GM21390 (cell line): ENCODE measurements at regions not wholly inside any gene's neighbourhood (a gene's known extent, or its start where the extent isn't known, plus 50 kb on each side); places are given as distances from the start of the nearest gene placed in this dataset.
A peak's percentile ranks its signal among the peaks of the same experiment; 100 is the strongest.

ENCODE experiments used
- ATAC-seq: cut with Tn5 transposase; IDR thresholded peaks from one replicate; pipeline ENCODE4 v1.9.1; 2021; ENCODE audit not compliant: unreplicated experiment

- no peak for ATAC-seq
Observed at GRCh38 chr5:124093658-124094057, 581.7 kb downstream of the CSNK1G3 start.

DNA sequence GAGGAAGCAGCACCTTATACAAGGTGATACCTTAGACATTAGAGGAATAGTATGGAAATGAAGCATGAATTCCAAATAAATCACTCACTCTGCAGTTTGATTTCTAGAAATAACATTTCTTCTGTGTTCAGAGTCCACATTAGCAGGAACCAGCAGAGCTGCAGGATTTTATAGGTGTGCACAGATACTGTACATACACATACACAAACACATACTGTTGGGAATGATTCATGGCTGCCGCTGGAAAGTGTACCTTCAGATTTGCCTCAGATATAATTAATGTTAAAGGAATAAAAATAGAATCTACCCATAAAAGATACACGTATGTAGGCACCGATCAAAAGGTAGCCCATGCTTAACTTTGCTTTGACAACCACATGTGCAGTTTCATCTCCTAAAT, 578.1 kb downstream of the CSNK1G3 start:
- no peak for ATAC-seq

- no peak for ATAC-seq
Observed at GRCh38 chr5:124089578-124089977, 577.6 kb downstream of the CSNK1G3 start.

GRCh38 chr5:124088289-124089032, 576.5 kb downstream of the CSNK1G3 start:
- ATAC-seq: no peak

DNA sequence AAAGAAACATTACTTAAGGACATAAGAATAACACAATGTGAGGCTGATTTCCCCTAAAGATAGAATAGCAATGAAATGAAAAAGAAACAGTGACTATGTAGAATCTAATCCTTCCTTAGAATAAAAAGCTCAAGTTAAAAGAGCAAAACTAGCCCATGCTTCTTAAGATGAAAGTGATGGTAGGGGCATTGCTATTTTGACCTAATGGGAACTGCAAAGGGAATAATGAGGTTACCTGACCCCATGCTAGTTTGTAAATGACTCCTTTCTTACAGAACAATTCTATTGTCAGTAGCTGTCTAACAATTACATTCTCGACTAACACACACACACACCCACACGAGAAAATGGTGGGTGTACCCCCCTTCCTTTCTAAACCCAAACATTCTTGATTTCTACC, 575.8 kb downstream of the CSNK1G3 start:
- ATAC-seq: no peak

DNA sequence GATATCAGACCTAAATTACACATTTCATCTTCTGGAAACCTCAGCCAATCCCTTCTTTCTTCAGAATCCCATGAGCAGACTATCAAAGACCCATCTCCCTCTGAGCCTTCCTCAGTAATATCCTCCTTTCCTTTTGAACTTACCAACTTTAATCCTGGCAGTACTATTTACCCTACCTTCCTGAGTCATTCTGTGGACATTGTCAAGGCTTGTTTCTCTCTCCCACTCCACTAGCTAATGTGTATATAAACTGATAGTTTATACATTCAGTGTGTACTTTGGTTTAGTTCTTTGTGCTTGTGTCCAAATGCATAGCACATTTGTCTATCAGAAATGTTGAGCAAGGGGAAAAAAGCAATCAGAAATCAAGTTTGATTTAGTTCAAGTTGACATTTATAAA, 568.3 kb downstream of the CSNK1G3 start:
- no peak for ATAC-seq

GRCh38 chr5:124079062-124079461, 567.1 kb downstream of the CSNK1G3 start:
- no peak for ATAC-seq

DNA sequence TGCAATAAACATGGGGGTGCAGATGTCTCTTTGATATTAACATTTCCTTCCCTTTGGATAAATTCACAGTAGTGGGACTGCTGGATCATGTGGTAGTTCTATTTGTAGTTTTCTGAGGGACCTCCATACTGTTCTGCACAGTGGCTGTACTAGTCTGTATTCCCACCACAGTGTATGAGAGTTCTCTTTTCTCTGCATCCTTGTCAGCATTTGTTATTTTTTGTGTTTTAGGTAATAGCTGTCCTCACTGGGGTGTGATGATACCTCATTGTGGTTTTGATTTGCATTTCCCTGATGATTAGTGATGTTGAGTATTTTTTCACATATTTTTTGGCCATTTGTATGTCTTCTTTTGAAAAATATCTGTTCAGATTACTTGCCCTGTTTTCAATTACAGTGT, 562.5 kb downstream of the CSNK1G3 start:
- no peak for ATAC-seq

DNA sequence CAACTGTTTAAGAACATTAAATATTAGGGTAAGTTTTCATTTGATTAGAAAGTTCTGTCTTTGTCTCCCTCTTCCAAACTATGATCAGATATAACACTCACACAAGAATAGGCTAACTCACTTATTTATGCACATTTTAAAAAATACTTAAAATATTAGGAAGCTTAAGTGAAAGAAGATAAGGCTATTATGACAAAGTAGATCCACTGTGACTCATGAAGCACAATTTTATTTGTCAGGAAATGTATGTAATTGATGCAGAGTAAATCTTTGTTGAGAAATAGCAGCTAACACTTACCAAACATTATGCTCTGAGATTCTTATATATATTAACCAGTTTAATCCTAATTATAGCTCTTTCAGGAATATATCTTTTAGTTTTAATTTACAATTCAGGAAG, 560.6 kb downstream of the CSNK1G3 start:
- ATAC-seq: no peak

- no peak for ATAC-seq
Observed at GRCh38 chr5:124071039-124071438, 559.1 kb downstream of the CSNK1G3 start.

- no peak for ATAC-seq
Observed at GRCh38 chr5:124065508-124065907, 553.5 kb downstream of the CSNK1G3 start.

DNA sequence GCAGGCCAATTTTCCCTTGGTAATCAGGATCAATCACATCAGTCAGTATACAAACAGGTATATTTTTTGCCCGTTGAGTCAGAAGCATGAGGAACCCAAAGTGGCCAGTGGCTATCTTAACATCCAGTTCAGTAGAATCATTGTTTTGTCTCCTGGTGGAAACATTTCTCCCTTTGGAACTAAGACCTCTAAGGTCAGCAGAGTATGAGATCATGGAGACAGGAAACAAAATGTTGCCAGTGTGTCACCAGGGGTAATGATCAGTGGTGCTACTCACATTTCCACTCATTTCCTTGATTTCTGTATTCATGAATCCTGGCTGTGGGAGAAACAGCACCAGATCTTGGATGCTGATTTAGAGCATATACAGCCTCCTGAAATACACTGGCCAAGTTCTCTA, 553.0 kb downstream of the CSNK1G3 start:
- ATAC-seq: no peak

DNA sequence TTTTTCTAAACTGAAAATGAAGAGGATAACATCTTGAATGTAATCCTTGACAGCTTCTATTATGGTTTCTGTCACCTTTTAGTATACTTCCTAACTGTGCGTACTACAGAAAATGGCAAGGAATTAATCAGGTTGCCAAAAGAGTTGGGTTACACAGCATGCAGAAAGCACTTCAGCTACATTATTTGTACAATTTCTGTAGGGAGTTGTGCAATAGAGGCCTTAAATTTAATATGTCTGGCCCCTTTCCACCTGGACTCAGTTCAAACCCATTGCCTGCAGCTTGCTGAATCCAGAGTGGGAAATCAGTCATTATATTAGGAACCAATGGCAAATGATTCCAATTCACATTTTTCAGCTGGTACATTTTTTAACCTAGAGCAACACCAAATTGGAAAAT, 549.7 kb downstream of the CSNK1G3 start:
- no peak for ATAC-seq

DNA sequence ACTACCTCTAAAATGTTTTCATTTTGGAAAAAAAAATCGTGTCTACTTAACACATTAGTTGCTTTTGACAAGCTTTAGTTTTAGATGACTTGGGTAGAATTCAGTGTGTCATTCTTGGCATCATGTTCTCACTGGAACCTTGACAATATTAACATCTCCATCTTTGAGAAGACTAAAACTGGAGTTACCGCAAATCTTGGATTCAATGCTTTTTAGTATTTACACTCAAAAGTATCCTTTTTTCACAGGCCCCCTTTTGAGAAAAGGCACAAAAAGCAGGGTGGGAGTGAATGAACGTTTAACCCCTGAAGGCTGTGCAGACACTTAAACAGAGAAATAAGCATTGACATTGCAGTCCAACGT, 549.1 kb downstream of the CSNK1G3 start:
- ATAC-seq: no peak

- ATAC-seq: no peak
Observed at GRCh38 chr5:124060413-124061067, 548.6 kb downstream of the CSNK1G3 start.

DNA sequence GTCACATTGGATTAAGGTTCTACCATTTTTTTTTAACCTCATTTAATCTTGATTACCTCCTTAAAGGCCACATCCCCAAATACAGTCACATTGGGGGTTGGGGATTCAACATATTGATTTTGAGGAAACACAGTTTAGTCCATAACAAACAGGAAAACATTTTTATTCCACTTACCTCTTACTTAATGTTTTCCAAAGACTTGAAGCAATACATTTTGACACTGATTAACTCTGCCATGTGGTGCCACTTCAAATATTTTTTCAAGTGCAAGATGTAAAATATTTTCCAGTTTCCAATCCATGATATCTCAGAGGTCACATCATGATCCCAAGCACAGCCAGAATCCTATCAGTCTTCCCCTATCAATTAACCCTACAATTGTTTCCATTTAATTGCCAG, 548.0 kb downstream of the CSNK1G3 start:
- ATAC-seq: no peak

DNA sequence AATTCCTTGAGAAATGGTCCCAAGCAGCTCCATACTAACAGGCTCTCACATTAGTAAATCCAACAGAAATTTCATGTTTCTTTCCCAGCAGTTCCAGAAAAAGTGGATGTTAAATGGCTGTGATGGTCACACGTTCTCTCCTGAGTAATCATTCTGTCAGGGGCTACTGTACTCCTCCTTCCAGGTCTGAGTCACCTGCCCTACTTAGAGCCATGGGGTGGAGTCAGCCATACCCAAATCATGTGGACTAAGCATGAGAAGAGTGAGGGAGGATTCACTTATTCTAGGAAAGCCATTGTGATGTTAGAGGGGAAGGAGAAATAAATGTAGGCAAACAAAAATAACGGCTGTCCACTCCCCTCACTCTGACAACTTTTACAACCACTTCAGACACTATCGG, 547.2 kb downstream of the CSNK1G3 start:
- ATAC-seq: no peak

DNA sequence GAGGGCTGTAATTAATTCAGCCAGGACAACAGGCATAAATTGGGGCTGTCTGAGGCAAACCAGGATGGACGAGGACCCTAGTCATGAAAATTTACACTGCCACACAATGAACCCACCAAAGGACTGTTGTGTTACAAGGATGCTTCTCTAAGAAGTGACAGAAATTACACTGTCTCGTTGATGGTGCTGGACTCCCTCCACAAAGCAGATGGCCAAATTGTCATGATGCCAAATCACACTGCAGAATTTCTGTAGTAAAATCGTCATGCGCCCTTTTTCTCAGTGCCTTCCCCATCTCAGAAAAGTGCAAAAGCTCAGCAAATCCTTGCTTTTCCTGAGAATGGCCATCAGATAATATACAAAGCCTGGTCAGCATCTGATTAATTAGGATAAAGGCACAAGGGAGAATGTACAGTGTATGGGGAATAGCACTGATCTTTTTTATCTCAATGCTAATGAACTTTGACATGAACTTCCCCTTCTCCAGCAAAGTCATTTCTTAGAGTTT, 545.8 kb downstream of the CSNK1G3 start:
- no peak for ATAC-seq

- peak; percentile 36 for ATAC-seq
Observed at GRCh38 chr5:124056991-124057723, 545.2 kb downstream of the CSNK1G3 start.

- peak; percentile 78 for ATAC-seq
Observed at GRCh38 chr5:124056326-124056990, 544.5 kb downstream of the CSNK1G3 start.

- no peak for ATAC-seq
Observed at GRCh38 chr5:124055751-124056150, 543.8 kb downstream of the CSNK1G3 start.
